Esophagus muscularis mucosa (tissue), 4 donors: ENCODE measurements at regions not wholly inside any gene's neighbourhood (a gene's known extent, or its start where the extent isn't known, plus 50 kb on each side); places are given as distances from the start of the nearest gene placed in this dataset.

Source experiments
- DNase-seq: peaks from one replicate; pipeline ENCODE4 v3.0.0-alpha.2; 2017; ENCODE audit errors: extremely low spot score
- H3K27ac ChIP-seq, 4 donors: fragments of 200-600 bp; sonication (generic); replicated peaks in 1 of 4; 1 replicate in 3 of 4; 2 replicates in 1 of 4; pipeline ENCODE4 v1.5.1; 2016 to 2019; ENCODE audit warnings: mild to moderate bottlenecking in 1 of 4
- H3K27me3 ChIP-seq, 4 donors: fragments of 200-600 bp; sonication (generic); one replicate each; pipeline versions ENCODE4 v1.5.1 to v1.6.0; 2016 to 2019
- H3K36me3 ChIP-seq, 4 donors: fragments of 200-600 bp; sonication (generic); one replicate each; pipeline ENCODE4 v1.5.1; 2016 to 2019
- H3K4me1 ChIP-seq, 4 donors: fragments of 200-600 bp; sonication (generic); one replicate each; pipeline ENCODE4 v1.5.1; 2016 to 2019
- H3K4me3 ChIP-seq, 4 donors: fragments of 200-600 bp; sonication (generic); 1 replicate in 2 of 4; 2 replicates in 2 of 4; pipeline ENCODE4 v1.5.1; 2016 to 2019; ENCODE audit warnings: mild to moderate bottlenecking in 4 of 4, moderate library complexity in 1 of 4
- H3K9me3 ChIP-seq, 4 donors: fragments of 200-600 bp; sonication (generic); 1 replicate in 3 of 4; 2 replicates in 1 of 4; pipeline ENCODE4 v1.5.1; 2016 to 2019
- EP300 ChIP-seq: sonication (generic); formaldehyde crosslinking; IDR thresholded peaks from one replicate; pipeline ENCODE4 v1.6.1; 2017; ENCODE audit warnings: antibody characterized with exemption
- POLR2A ChIP-seq: fragments of 450-650 bp; IDR thresholded peaks from one replicate; pipeline ENCODE4 v1.6.1; 2017; ENCODE audit warnings: antibody characterized with exemption, moderate library complexity, mild to moderate bottlenecking, low read depth
- POLR2AphosphoS5 ChIP-seq, 2 donors: sonication (generic); formaldehyde crosslinking; IDR thresholded peaks; one replicate each; pipeline ENCODE4 v1.6.1; 2017; ENCODE audit warnings: antibody characterized with exemption in 2 of 2
- WGBS: methylation state at CpG from one replicate; pipeline ENCODE4 v1.1.5; 2018; 5-methylcytosine and 5-hydroxymethylcytosine counted together
- intact Hi-C: fragments of 100-400 bp; cut with DNase I; formaldehyde crosslinking; loops from one replicate; pipeline ENCODE4 v1.15.1; 2023
- TF ChIP-seq, protein P1 (sequence below), 3 experiments: fragments of 200-600 bp in 2 of 3; fragments of 450-650 bp in 1 of 3; sonication (generic) in 2 of 3; IDR thresholded peaks; one replicate each; pipeline ENCODE4 v1.5.1; 2017 to 2019; ENCODE audit warnings: antibody characterized with exemption in 3 of 3, mild to moderate bottlenecking in 2 of 3, moderate library complexity in 1 of 3

DNA sequence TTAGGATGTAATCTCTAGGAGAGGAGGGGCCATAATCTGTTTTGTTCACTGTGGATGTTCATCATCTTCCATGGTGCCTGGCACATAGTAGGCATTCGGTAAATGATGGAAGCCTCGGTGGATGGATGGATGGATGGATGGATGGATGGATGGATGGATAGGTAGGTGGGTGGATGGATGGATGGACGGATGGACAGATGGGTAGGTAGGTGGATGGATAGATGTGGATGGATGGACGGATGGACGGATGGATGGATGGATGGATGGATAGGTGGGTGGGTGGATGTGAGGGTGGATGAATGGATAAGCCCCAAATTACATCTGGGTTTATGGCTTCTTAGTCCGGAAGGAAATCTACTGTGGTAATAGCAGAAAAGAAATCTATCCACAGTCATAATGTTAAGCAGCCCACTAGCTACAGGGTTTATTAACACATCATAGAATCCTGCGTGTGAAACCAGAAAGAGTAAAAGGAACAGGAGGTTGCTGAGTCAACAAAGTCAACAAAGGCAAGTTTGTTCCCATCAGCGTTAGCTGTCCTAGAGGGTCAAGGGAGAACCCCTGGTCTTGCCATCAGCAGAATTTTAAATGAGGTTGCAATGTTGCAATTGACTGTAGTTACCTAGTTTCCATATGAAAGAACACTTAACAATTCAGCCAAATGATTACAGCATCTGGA is 82.8 kb downstream of the C11orf91 start:
- no peaks in the 10 kb centered on the region for H3K9me3 ChIP-seq
- no peak overlapping the region for H3K4me3 ChIP-seq
- 91% methylated on average over 8 of the region's 8 CpGs for WGBS
- H3K4me1 ChIP-seq = no peaks in the 10 kb centered on the region
- H3K27me3 ChIP-seq = peaks cover 0 to 12% (median 1%) of the 10 kb centered on the region in 4 donors
- TF ChIP-seq, protein P1, sequence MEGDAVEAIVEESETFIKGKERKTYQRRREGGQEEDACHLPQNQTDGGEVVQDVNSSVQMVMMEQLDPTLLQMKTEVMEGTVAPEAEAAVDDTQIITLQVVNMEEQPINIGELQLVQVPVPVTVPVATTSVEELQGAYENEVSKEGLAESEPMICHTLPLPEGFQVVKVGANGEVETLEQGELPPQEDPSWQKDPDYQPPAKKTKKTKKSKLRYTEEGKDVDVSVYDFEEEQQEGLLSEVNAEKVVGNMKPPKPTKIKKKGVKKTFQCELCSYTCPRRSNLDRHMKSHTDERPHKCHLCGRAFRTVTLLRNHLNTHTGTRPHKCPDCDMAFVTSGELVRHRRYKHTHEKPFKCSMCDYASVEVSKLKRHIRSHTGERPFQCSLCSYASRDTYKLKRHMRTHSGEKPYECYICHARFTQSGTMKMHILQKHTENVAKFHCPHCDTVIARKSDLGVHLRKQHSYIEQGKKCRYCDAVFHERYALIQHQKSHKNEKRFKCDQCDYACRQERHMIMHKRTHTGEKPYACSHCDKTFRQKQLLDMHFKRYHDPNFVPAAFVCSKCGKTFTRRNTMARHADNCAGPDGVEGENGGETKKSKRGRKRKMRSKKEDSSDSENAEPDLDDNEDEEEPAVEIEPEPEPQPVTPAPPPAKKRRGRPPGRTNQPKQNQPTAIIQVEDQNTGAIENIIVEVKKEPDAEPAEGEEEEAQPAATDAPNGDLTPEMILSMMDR (IDR thresholded peaks at IDR 0.05) = no peak
- no peak for TF ChIP-seq EP300
- no peak for TF ChIP-seq POLR2AphosphoS5 (IDR thresholded peaks at IDR 0.05)
- TF ChIP-seq POLR2A = no peak
- H3K36me3 ChIP-seq = no peaks in the 10 kb centered on the region
- intact Hi-C loops = no loop called here
- no peak overlapping the region for H3K27ac ChIP-seq
- no peak for DNase-seq

- H3K27me3 ChIP-seq = peaks cover 0 to 12% (median 1%) of the 10 kb centered on the region in 4 donors
- H3K27ac ChIP-seq = no peak overlapping the region
- 97% methylated on average over 5 of the region's 5 CpGs for WGBS
- H3K4me1 ChIP-seq = no peaks in the 10 kb centered on the region
- no peak for DNase-seq
- TF ChIP-seq POLR2AphosphoS5 (IDR thresholded peaks at IDR 0.05) (no peak), EP300 (no peak), POLR2A (no peak)
- TF ChIP-seq, protein P1 (IDR thresholded peaks at IDR 0.05) = no peak
- H3K4me3 ChIP-seq = no peak overlapping the region
- no peaks in the 10 kb centered on the region for H3K36me3 ChIP-seq
- intact Hi-C loops = no loop called here
- no peaks in the 10 kb centered on the region for H3K9me3 ChIP-seq
These were observed 84.1 kb downstream of the C11orf91 start for GRCh38 chr11:33616552-33616951.

DNA sequence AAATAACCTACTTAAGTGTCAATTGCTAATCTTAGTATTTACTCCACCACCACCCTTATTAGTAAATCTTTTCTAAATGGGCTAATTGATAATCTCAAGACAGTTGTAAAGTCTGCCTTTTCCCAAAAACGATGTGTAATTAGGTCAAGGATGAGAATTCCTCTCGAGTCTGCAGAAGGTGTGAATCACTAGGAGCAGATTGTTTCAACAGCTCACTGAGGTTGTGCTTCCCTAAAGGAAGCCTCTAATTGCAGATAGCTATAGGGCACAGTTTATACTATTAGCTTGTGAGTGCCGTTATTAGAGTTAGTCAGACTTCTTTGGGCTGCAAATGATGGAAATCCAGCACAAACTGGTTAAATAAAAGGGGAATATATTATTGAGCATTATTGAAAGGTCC is 84.9 kb downstream of the C11orf91 start:
- Histone ChIP-seq H3K36me3 (no peaks in the 10 kb centered on the region), H3K4me3 (no peak overlapping the region), H3K27me3 (peaks cover 0 to 12% (median 1%) of the 10 kb centered on the region in 4 donors), H3K27ac (no peak overlapping the region), H3K9me3 (no peaks in the 10 kb centered on the region), H3K4me1 (no peaks in the 10 kb centered on the region)
- no peak for DNase-seq
- intact Hi-C loops = no loop called here
- WGBS = 81% methylated on average over 3 of the region's 3 CpGs
- no peak for TF ChIP-seq POLR2AphosphoS5 (IDR thresholded peaks at IDR 0.05)
- TF ChIP-seq, protein P1 (IDR thresholded peaks at IDR 0.05) = no peak
- TF ChIP-seq EP300 = no peak
- TF ChIP-seq POLR2A = no peak

- TF ChIP-seq POLR2A = no peak
- TF ChIP-seq EP300 = no peak
- TF ChIP-seq POLR2AphosphoS5 (IDR thresholded peaks at IDR 0.05) = no peak
- TF ChIP-seq, protein P1 (IDR thresholded peaks at IDR 0.05) = no peak
- intact Hi-C loops = no loop called here
- WGBS = 96% methylated on average over 2 of the region's 2 CpGs
These were observed 87.2 kb downstream of the C11orf91 start for GRCh38 chr11:33613404-33613803.

DNA sequence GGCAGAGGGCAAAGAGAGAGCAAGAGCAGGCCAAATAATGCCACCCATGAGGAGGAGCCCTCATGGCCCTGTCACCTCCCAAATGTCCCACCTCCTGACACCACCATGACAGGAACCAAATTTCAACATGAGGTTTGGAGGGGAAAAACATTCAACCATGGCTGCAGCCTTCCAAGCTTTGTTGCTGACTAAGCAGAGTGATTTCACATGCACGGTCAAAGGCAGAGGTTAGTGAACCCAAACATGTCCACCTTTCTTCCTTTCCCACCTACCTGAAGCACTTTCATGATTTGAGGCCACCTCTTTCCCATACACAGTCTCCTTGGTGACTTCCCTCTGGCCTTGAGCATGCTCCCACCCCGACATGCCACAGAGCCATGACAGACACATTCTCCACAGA is 89.7 kb downstream of the C11orf91 start:
- no peaks in the 10 kb centered on the region for H3K9me3 ChIP-seq

More at GRCh38 chr11:33613404-33613803, 87.2 kb downstream of the C11orf91 start:
- no peaks in the 10 kb centered on the region for H3K9me3 ChIP-seq
- peaks cover 0 to 12% (median 1%) of the 10 kb centered on the region in 4 donors for H3K27me3 ChIP-seq
- DNase-seq = no peak
- H3K27ac ChIP-seq = no peak overlapping the region
- H3K4me3 ChIP-seq = no peak overlapping the region
- no peaks in the 10 kb centered on the region for H3K4me1 ChIP-seq
- H3K36me3 ChIP-seq = no peaks in the 10 kb centered on the region

More for the DNA sequence above, 89.7 kb downstream of the C11orf91 start:
- Histone ChIP-seq H3K27ac (no peak overlapping the region), H3K4me1 (no peaks in the 10 kb centered on the region), H3K27me3 (peaks cover 0 to 2% (median 0%) of the 10 kb centered on the region in 4 donors), H3K4me3 (no peak overlapping the region), H3K36me3 (no peaks in the 10 kb centered on the region)
- DNase-seq = no peak
- intact Hi-C loops = no loop called here
- TF ChIP-seq POLR2A = no peak
- no peak for TF ChIP-seq POLR2AphosphoS5 (IDR thresholded peaks at IDR 0.05)
- TF ChIP-seq, protein P1 (IDR thresholded peaks at IDR 0.05) = no peak
- no peak for TF ChIP-seq EP300
- 94% methylated on average over 2 of the region's 2 CpGs for WGBS
